ENCODE measurements at regions not wholly inside any gene's neighbourhood (a gene's known extent, or its start where the extent isn't known, plus 50 kb on each side); places are given as distances from the start of the nearest gene placed in this dataset.
A peak's percentile ranks its signal among the peaks of the same experiment; 100 is the strongest.
"Not testable (repeated sequence)": the region's sequence is repeated elsewhere in the genome, so short reads cannot be mapped to it uniquely, and the experiment has no call there.

- DNase-seq, result no peak
These were observed 679.9 kb downstream of the NTRK3 start for GRCh38 chr15:87576486-87577176.

- no peak for DNase-seq
These were observed 680.6 kb downstream of the NTRK3 start for GRCh38 chr15:87575896-87576473.

GRCh38 chr15:87573534-87573933 lies 683.0 kb downstream of the NTRK3 start:
- DNase-seq, result peak; percentile 32

- no peak for DNase-seq
These were observed 683.5 kb downstream of the NTRK3 start for GRCh38 chr15:87573039-87573438.

GRCh38 chr15:87572381-87572910 lies 684.1 kb downstream of the NTRK3 start:
- peak; percentile 16 for DNase-seq

- DNase-seq, result no peak
These were observed 686.3 kb downstream of the NTRK3 start for GRCh38 chr15:87570206-87570605.

GRCh38 chr15:87569581-87569980 lies 687.0 kb downstream of the NTRK3 start:
- DNase-seq, result no peak

- DNase-seq, result no peak
These were observed 689.0 kb downstream of the NTRK3 start for GRCh38 chr15:87567406-87568030.

- DNase-seq, result no peak
These were observed 690.3 kb downstream of the NTRK3 start for GRCh38 chr15:87566236-87566635.

- no peak for DNase-seq
These were observed 691.9 kb downstream of the NTRK3 start for GRCh38 chr15:87564681-87565080.

GRCh38 chr15:87563869-87564268 lies 692.7 kb downstream of the NTRK3 start:
- DNase-seq, result no peak

GRCh38 chr15:87562203-87562602 lies 694.3 kb downstream of the NTRK3 start:
- no peak for DNase-seq

GRCh38 chr15:87561641-87562040 lies 694.9 kb downstream of the NTRK3 start:
- no peak for DNase-seq

GRCh38 chr15:87557881-87558280 lies 698.7 kb downstream of the NTRK3 start:
- peak; percentile 21 for DNase-seq

- DNase-seq, result no peak
These were observed 699.7 kb downstream of the NTRK3 start for GRCh38 chr15:87556886-87557285.

- DNase-seq, result no peak
These were observed 706.7 kb downstream of the NTRK3 start for GRCh38 chr15:87549860-87550259.

- DNase-seq, result no peak
These were observed 707.2 kb downstream of the NTRK3 start for GRCh38 chr15:87549296-87549695.

GRCh38 chr15:87548590-87548989 lies 707.9 kb downstream of the NTRK3 start:
- DNase-seq, result not testable (repeated sequence)

GRCh38 chr15:87547470-87548181 lies 708.9 kb downstream of the NTRK3 start:
- no peak for DNase-seq

- no peak for DNase-seq
These were observed 718.2 kb downstream of the NTRK3 start for GRCh38 chr15:87538327-87538834.

- no peak for DNase-seq
These were observed 719.2 kb downstream of the NTRK3 start for GRCh38 chr15:87537295-87537694.

- DNase-seq, result not testable (repeated sequence)
These were observed 722.9 kb downstream of the NTRK3 start for GRCh38 chr15:87533637-87534036.

GRCh38 chr15:87528873-87529272 lies 727.7 kb downstream of the NTRK3 start:
- peak; percentile 85 for DNase-seq
